IPS-20b (cell line): ENCODE measurements at regions not wholly inside any gene's neighbourhood (a gene's known extent, or its start where the extent isn't known, plus 50 kb on each side); places are given as distances from the start of the nearest gene placed in this dataset.

ENCODE experiments used
- H3K27ac ChIP-seq: one replicate; pipeline ENCODE4 v1.5.1; 2013; ENCODE audit warnings: low read length
- H3K27me3 ChIP-seq: 2 replicates; pipeline ENCODE4 v1.6.1; 2013; ENCODE audit warnings: mild to moderate bottlenecking, low read length, inconsistent platforms; ENCODE audit not compliant: insufficient read depth
- H3K36me3 ChIP-seq: 2 replicates; pipeline ENCODE4 v1.6.1; 2013; ENCODE audit warnings: low read depth, mild to moderate bottlenecking, inconsistent platforms, low read length, moderate library complexity; ENCODE audit not compliant: insufficient read depth
- H3K4me1 ChIP-seq: 2 replicates; pipeline ENCODE4 v1.6.1; 2013; ENCODE audit warnings: mild to moderate bottlenecking, control low read depth, inconsistent platforms, low read length, moderate library complexity; ENCODE audit not compliant: insufficient read depth
- H3K4me3 ChIP-seq: 2 replicates; pipeline ENCODE4 v1.5.1; 2013; ENCODE audit warnings: mild to moderate bottlenecking, low read length, inconsistent platforms
- H3K9ac ChIP-seq: 2 replicates; pipeline ENCODE4 v1.6.1; 2013; ENCODE audit warnings: low read depth, mild to moderate bottlenecking, inconsistent platforms, low read length, moderate library complexity
- H3K9me3 ChIP-seq: 2 replicates; pipeline ENCODE4 v1.6.1; 2013; ENCODE audit warnings: mild to moderate bottlenecking, low read depth, low read length, inconsistent platforms; ENCODE audit not compliant: insufficient read depth

DNA sequence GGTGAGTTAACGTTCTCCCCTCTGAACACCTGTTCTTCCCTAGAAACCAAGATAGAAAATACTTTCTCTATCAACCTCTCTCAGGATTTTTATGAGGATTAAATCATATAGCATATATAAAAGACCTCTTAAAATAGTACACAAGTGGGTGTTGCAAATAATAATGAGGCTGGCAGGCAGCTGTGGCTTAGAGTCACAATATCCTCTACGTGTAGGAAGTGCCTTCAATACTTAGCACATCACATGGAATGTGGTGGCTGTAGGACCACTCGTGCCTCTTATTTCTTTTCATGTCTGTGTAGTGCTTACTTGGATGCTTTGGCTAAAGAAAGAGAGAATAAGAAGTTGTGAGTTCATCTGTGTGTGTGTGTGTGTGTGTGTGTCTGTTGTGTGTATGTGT is 96.3 kb downstream of the PRLHR start:
- Histone ChIP-seq H3K4me1 (peaks cover 2% of the 10 kb centered on the region; the same call in 1 of the 2 replicates), H3K27me3 (no peaks in the 10 kb centered on the region), H3K27ac (no peak overlapping the region), H3K9me3 (no peaks in the 10 kb centered on the region), H3K9ac (no peak overlapping the region), H3K4me3 (no peak overlapping the region), H3K36me3 (no peaks in the 10 kb centered on the region)

DNA sequence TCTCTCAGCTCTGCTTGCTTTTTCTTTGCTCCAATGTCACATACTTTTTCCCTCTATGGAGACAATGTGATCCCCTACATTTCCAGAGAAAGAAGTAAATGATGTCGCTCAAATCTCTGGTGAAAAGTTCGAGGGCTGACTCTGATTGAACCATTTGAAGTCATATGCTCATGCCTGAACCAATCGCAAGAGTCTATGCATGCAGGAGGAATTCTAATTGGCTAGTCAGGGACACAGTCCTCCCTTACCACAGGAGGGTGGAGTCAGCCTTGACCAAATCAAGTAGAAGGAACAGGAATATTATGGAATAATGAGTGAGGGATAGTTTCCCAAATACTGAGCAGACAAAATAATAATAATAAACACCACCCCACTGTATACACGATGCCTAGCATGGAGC is 96.8 kb downstream of the PRLHR start:
- Histone ChIP-seq H3K27ac (no peak overlapping the region), H3K36me3 (no peaks in the 10 kb centered on the region), H3K9me3 (no peaks in the 10 kb centered on the region), H3K4me1 (peaks cover 2% of the 10 kb centered on the region; the same call in 1 of the 2 replicates), H3K27me3 (no peaks in the 10 kb centered on the region), H3K4me3 (no peak overlapping the region), H3K9ac (no peak overlapping the region)

DNA sequence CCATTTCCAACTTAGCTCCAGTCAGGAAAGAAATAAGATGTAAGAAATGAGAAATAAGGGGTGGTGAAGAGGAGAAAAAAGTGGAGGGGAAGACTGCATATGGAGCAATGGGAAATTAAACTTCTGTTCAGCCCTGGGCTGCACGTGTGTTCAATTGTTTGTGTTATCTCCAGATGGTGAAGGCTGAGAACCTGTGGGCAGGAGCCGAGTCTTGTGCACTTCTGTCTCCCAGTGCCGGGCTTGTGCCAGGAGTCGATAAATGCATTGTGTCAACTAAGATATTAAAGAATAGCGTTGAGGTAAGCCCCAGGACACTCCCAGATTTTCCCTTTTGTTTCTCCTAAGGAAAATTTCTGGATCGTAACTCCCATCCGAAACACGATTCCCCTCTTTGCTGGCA is 98.2 kb downstream of the PRLHR start:
- Histone ChIP-seq H3K9me3 (no peaks in the 10 kb centered on the region), H3K36me3 (no peaks in the 10 kb centered on the region), H3K9ac (no peak overlapping the region), H3K27ac (no peak overlapping the region), H3K27me3 (no peaks in the 10 kb centered on the region), H3K4me3 (no peak overlapping the region), H3K4me1 (peaks cover 2% of the 10 kb centered on the region; the same call in 1 of the 2 replicates)

DNA sequence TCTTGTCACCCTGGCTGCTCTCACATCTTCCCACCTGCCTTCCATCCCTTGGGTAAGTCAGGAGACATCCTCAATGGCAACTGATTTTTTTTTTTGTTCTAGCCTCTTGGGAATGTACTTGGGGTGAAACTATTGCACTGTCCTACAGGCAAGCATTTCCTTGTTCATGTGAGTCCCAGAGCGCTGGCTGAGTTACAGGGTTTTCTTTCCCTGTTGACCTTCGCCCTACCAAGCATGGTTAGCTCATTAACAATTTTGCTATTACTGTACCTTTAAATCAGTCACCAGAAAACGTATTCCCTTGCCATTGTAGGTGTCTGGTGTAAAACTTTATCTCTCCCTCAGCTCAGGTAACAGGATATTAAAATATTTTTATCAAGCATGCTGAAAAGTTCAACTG is 98.9 kb downstream of the PRLHR start:
- Histone ChIP-seq H3K4me3 (no peak overlapping the region), H3K36me3 (no peaks in the 10 kb centered on the region), H3K4me1 (no peaks in the 10 kb centered on the region), H3K27ac (no peak overlapping the region), H3K9me3 (no peaks in the 10 kb centered on the region), H3K9ac (no peak overlapping the region), H3K27me3 (no peaks in the 10 kb centered on the region)

DNA sequence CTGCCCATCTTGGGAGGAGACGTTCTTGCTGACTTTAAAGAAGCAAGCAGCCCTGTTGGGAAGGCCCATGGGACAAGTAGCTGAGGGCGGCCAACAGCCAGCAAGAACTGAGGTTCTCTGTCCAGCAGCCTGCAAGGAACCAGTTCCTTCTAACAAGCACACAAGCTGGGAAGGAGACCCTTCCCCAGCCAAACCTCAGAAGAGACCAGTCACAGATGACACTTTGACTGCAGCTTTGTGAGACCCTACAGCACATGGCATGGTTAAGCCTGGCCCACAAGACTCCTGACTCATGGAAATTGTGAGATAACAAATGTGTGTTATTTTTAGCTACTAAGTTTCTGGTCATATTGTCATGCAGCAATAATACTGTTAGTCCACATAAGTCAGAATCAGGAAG is 99.9 kb downstream of the PRLHR start:
- Histone ChIP-seq H3K9me3 (no peaks in the 10 kb centered on the region), H3K27ac (no peak overlapping the region), H3K27me3 (no peaks in the 10 kb centered on the region), H3K9ac (no peak overlapping the region), H3K4me1 (no peaks in the 10 kb centered on the region), H3K4me3 (no peak overlapping the region), H3K36me3 (no peaks in the 10 kb centered on the region)

DNA sequence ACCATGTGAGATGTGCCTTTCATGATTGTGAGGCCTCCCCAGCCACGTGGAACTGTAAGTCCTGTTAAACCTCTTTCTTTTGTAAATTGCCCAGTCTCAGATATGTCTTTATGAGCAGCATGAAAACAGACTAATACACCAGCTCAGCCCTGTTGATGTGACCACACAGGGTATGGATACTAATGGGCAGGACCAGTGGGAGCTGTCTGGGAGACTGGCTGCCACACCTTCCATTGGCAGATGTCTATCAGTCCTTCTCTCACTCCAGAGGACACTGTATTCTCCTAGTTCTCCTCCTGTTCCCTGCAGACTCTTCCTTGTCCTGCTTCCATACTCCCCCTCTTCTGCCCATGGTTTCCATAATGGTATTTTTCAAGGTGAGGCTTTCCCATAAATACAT is 104.4 kb downstream of the PRLHR start:
- Histone ChIP-seq H3K27me3 (no peaks in the 10 kb centered on the region), H3K36me3 (no peaks in the 10 kb centered on the region)

DNA sequence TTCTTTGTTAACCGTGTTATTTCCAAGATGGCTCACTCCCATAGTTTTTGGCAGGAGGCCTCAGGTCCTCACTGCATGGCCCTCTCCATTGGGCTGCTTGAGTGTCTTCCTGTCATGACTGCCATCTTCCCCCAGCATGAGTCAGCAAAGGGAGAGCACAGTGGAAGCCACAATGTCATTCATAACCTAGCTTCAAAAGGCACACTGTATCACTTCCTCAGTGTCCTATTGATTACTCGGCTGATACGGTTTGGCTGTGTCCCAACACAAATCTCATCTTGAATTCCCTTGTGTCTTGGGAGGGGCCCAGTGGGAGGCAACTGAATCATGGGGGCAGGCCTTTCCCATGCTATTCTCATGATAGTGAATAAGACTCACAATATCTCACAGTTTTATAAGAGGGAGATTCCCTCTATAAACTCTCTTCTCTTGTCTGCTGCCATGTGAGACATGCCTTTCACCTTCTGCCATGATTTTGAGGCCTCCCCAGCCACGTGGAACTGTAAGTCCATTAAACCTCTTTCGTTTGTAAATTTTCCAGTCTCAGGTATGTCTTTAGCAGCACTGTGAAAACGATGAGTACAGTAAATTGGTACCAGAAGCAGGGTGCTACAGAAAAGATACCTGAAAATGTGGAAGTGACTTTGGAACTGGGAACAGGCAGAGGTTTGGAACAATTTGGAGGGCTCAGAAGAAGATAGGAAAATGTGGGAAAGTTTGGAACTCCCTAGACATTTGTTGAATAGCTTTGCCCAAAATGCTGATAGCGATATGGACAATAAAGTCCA is 106.5 kb downstream of the PRLHR start:
- Histone ChIP-seq H3K4me1 (no peaks in the 10 kb centered on the region), H3K9ac (no peak overlapping the region), H3K36me3 (no peaks in the 10 kb centered on the region), H3K27me3 (no peaks in the 10 kb centered on the region), H3K4me3 (no peak overlapping the region), H3K27ac (no peak overlapping the region), H3K9me3 (peaks cover 15% of the 10 kb centered on the region; the same call in 1 of the 2 replicates)

More for the DNA sequence above, 104.4 kb downstream of the PRLHR start:
- no peak overlapping the region for H3K27ac ChIP-seq
- H3K4me1 ChIP-seq = no peaks in the 10 kb centered on the region
- H3K9ac ChIP-seq = no peak overlapping the region
- no peak overlapping the region for H3K4me3 ChIP-seq
- peaks cover 15% of the 10 kb centered on the region; the same call in 1 of the 2 replicates for H3K9me3 ChIP-seq

DNA sequence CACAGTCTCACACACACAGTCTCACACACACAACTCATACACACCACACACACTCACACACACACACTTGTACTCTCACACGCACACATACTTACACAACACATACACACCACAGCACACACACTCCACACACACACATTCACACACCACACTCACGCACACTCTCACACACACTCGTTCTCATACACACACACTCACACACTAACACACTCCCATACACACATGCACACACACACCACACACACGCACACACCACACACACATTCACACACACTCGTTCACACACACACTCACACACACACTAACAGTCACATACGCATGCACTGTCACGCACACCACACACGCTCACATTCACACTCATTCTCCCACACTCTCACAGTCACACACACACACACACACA is 109.8 kb downstream of the PRLHR start:
- Histone ChIP-seq H3K27ac (no peak overlapping the region), H3K36me3 (no peaks in the 10 kb centered on the region), H3K9ac (no peak overlapping the region), H3K4me3 (no peak overlapping the region), H3K27me3 (no peaks in the 10 kb centered on the region), H3K9me3 (peaks cover 15% of the 10 kb centered on the region; the same call in 1 of the 2 replicates), H3K4me1 (no peaks in the 10 kb centered on the region)

DNA sequence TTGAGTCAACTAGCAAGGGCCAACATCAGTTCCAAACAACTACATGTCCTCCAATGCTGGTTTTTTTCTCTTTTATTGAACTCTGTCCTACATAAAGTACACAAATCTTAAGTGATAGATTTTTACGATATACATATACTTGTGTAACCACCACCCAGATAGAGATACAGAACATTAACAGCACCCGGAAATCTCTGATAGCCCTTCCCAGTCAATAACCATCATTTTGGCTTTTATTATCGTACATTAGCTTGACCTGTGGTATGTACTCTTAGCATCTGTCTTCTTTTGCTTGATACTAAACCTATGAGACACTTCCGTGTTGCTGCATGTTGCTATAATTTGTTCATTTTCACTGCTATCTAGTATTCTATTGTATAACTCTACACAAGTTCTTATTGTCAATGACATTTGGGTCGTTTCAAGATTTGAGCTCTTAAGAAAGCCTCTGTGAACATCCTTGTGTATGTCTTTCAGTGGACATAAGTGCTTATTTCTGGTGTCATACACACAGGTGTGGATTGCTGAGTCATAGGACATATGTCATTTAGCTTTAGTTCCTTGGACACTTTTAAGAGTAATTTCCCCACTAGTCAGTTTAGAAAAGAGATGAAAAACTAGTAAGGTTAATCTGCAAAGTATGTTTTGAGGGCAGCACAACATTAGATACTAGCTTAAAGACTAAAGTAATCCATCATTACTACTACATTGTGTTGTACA is 111.1 kb downstream of the PRLHR start:
- H3K4me1 ChIP-seq = no peaks in the 10 kb centered on the region
- H3K9ac ChIP-seq = no peak overlapping the region

DNA sequence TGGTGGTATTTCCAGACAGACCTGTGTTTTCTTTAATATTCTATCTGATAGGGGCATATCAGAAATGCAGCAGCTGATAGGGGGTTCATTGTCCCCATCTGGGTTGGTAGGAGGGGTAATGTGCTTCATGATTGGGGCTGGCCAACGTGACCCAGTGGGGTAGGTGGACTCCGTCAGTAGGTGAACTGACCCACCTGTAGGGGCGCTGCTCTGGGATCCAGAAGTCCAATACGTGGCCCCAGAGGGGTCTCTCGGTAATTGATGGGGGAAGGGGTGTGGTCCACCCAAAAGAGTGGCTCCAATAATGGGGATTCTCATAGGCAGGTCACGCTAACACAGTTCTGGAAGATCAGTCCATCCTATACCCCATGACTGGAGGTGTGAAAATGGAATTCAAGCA is 112.0 kb downstream of the PRLHR start:
- Histone ChIP-seq H3K4me1 (no peaks in the 10 kb centered on the region), H3K36me3 (no peaks in the 10 kb centered on the region), H3K9me3 (peaks cover under 1% of the 10 kb centered on the region; the same call in 1 of the 2 replicates), H3K9ac (no peak overlapping the region), H3K4me3 (no peak overlapping the region), H3K27ac (no peak overlapping the region), H3K27me3 (no peaks in the 10 kb centered on the region)

More for the DNA sequence above, 111.1 kb downstream of the PRLHR start:
- Histone ChIP-seq H3K9me3 (peaks cover 7% of the 10 kb centered on the region; the same call in 1 of the 2 replicates), H3K27ac (no peak overlapping the region), H3K4me3 (no peak overlapping the region), H3K36me3 (no peaks in the 10 kb centered on the region), H3K27me3 (no peaks in the 10 kb centered on the region)

DNA sequence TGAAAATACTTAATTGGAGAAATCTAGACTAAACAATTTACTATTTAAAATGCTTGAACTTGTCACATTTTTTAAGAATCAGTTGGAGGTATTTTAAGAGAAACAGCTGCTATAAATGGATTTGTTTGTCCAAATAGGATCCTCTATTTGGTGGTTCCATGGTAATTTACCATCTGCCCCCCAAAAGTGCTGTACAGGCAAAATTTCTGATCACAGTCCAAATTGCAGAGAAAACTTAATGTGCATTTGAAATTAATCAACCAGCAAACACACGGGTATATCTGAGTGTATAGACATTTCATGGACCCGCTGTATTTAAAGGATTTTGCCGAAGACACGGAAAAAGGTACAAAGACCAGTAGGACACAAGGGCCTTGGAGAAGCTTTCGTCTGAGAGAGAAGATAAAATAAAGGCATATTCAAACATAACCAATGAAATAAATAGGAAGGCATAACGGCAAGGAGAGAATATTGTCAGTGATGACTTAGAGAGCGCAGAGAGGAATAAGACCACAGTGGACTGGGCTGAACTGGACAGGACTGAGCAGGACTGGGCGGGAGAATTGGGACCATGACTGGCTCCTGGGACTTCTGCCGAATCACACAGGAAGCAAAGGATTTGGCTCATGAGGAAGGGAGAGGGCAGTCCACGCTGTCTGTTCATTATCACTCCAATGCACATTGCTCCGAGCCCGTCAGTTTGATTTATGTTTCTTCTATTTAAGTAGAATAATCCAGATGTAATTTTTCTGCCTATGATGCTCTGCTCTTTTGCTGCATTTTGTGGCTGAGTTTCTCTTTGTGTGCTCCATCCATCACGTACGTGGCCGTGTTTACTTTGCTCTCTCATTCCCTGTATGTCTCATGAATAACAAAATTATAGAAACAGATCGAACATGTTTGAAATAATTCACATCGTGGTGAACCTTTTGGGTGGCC is 112.8 kb downstream of the PRLHR start:
- H3K27ac ChIP-seq = no peak overlapping the region
- no peaks in the 10 kb centered on the region for H3K4me1 ChIP-seq

More for the DNA sequence above, 112.8 kb downstream of the PRLHR start:
- no peaks in the 10 kb centered on the region for H3K9me3 ChIP-seq
- H3K4me3 ChIP-seq = no peak overlapping the region
- no peak overlapping the region for H3K9ac ChIP-seq
- no peaks in the 10 kb centered on the region for H3K36me3 ChIP-seq
- H3K27me3 ChIP-seq = no peaks in the 10 kb centered on the region
